ENCODE measurements at regions not wholly inside any gene's neighbourhood (a gene's known extent, or its start where the extent isn't known, plus 50 kb on each side); places are given as distances from the start of the nearest gene placed in this dataset.

GRCh38 chr3:95886616-95887015, 927.8 kb upstream of the EPHA6 start:
- Histone ChIP-seq H3K4me3 (ENCODE audit: low read depth, low read length, poor library complexity, severe bottlenecking) (no peak overlapping the region), H3K27me3 (replicated peaks; ENCODE audit: insufficient read depth, low read depth, low read length, poor library complexity) (no peaks in the 10 kb centered on the region), H3K27ac (ENCODE audit: low read depth, low read length, poor library complexity, severe bottlenecking) (no peak overlapping the region), H3K9me3 (ENCODE audit: low read depth, low read length, poor library complexity, severe bottlenecking) (peaks cover 19% of the 10 kb centered on the region), H3K4me1 (ENCODE audit: insufficient read depth, low read length, poor library complexity, severe bottlenecking) (no peaks in the 10 kb centered on the region), H3K36me3 (ENCODE audit: insufficient read depth, low read length, poor library complexity, severe bottlenecking) (no peaks in the 10 kb centered on the region)
- CTCF ChIA-PET = no interaction called here
- intact Hi-C loops (cut with micrococcal nuclease; ENCODE audit: unreplicated experiment) = no loop called here
- no peak for TF ChIP-seq EZH2 (IDR thresholded peaks at IDR 0.05; ENCODE audit: borderline replicate concordance, low read depth, low read length, poor library complexity, severe bottlenecking)
- TF ChIP-seq, protein P1, sequence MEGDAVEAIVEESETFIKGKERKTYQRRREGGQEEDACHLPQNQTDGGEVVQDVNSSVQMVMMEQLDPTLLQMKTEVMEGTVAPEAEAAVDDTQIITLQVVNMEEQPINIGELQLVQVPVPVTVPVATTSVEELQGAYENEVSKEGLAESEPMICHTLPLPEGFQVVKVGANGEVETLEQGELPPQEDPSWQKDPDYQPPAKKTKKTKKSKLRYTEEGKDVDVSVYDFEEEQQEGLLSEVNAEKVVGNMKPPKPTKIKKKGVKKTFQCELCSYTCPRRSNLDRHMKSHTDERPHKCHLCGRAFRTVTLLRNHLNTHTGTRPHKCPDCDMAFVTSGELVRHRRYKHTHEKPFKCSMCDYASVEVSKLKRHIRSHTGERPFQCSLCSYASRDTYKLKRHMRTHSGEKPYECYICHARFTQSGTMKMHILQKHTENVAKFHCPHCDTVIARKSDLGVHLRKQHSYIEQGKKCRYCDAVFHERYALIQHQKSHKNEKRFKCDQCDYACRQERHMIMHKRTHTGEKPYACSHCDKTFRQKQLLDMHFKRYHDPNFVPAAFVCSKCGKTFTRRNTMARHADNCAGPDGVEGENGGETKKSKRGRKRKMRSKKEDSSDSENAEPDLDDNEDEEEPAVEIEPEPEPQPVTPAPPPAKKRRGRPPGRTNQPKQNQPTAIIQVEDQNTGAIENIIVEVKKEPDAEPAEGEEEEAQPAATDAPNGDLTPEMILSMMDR (conservative IDR thresholded peaks at IDR 0.05; ENCODE audit: low read depth, low read length) = no peak
- POLR2A ChIA-PET (ENCODE audit: low non-redundant PET) = no interaction called here
- no peak for DNase-seq (ENCODE audit: low spot score)
- no TSS peak for BruUV-seq (replicated peaks)

GRCh38 chr3:95887114-95887513, 927.3 kb upstream of the EPHA6 start:
- Histone ChIP-seq H3K9me3 (ENCODE audit: low read depth, low read length, poor library complexity, severe bottlenecking) (peaks cover 17% of the 10 kb centered on the region), H3K36me3 (ENCODE audit: insufficient read depth, low read length, poor library complexity, severe bottlenecking) (no peaks in the 10 kb centered on the region), H3K27me3 (replicated peaks; ENCODE audit: insufficient read depth, low read depth, low read length, poor library complexity) (no peaks in the 10 kb centered on the region), H3K4me3 (ENCODE audit: low read depth, low read length, poor library complexity, severe bottlenecking) (no peak overlapping the region), H3K27ac (ENCODE audit: low read depth, low read length, poor library complexity, severe bottlenecking) (no peak overlapping the region), H3K4me1 (ENCODE audit: insufficient read depth, low read length, poor library complexity, severe bottlenecking) (no peaks in the 10 kb centered on the region)
- intact Hi-C loops (cut with micrococcal nuclease; ENCODE audit: unreplicated experiment) = no loop called here
- no peak for DNase-seq (ENCODE audit: low spot score)
- ChIA-PET CTCF (no interaction called here), POLR2A (ENCODE audit: low non-redundant PET) (no interaction called here)
- TF ChIP-seq, protein P1 (conservative IDR thresholded peaks at IDR 0.05; ENCODE audit: low read depth, low read length) = no peak
- TF ChIP-seq EZH2 (IDR thresholded peaks at IDR 0.05; ENCODE audit: borderline replicate concordance, low read depth, low read length, poor library complexity, severe bottlenecking) = no peak
- BruUV-seq (replicated peaks) = no TSS peak

GRCh38 chr3:95894820-95895219, 919.6 kb upstream of the EPHA6 start:
- Histone ChIP-seq H3K36me3 (ENCODE audit: insufficient read depth, low read length, poor library complexity, severe bottlenecking) (no peaks in the 10 kb centered on the region), H3K4me1 (ENCODE audit: insufficient read depth, low read length, poor library complexity, severe bottlenecking) (no peaks in the 10 kb centered on the region), H3K4me3 (ENCODE audit: low read depth, low read length, poor library complexity, severe bottlenecking) (no peak overlapping the region), H3K27ac (ENCODE audit: low read depth, low read length, poor library complexity, severe bottlenecking) (no peak overlapping the region), H3K9me3 (ENCODE audit: low read depth, low read length, poor library complexity, severe bottlenecking) (peaks cover 35% of the 10 kb centered on the region), H3K27me3 (replicated peaks; ENCODE audit: insufficient read depth, low read depth, low read length, poor library complexity) (no peaks in the 10 kb centered on the region)
- no peak for DNase-seq (ENCODE audit: low spot score)
- POLR2A ChIA-PET (ENCODE audit: low non-redundant PET) = no interaction called here
- no TSS peak for BruUV-seq (replicated peaks)
- no peak for TF ChIP-seq EZH2 (IDR thresholded peaks at IDR 0.05; ENCODE audit: borderline replicate concordance, low read depth, low read length, poor library complexity, severe bottlenecking)
- TF ChIP-seq, protein P1 (conservative IDR thresholded peaks at IDR 0.05; ENCODE audit: low read depth, low read length) = no peak
- CTCF ChIA-PET = no interaction called here
- intact Hi-C loops (cut with micrococcal nuclease; ENCODE audit: unreplicated experiment) = no loop called here

All from A673 (cell line).